ES-I3 (cell line): ENCODE measurements at regions not wholly inside any gene's neighbourhood (a gene's known extent, or its start where the extent isn't known, plus 50 kb on each side); places are given as distances from the start of the nearest gene placed in this dataset.

ENCODE experiments used
- H3K36me3 ChIP-seq: 2 replicates; pipeline ENCODE4 v1.6.1; 2013; ENCODE audit warnings: mild to moderate bottlenecking, low read length, control low read depth, moderate library complexity; ENCODE audit not compliant: insufficient read depth
- H3K4me1 ChIP-seq: 2 replicates; pipeline ENCODE4 v1.6.1; 2013; ENCODE audit warnings: mild to moderate bottlenecking, control low read depth, low read length; ENCODE audit not compliant: insufficient read depth
- H3K9ac ChIP-seq: 2 replicates; pipeline ENCODE4 v1.6.1; 2013; ENCODE audit warnings: low read depth, mild to moderate bottlenecking, low read length, moderate library complexity
- H3K9me3 ChIP-seq: 2 replicates; pipeline ENCODE4 v1.6.1; 2013; ENCODE audit warnings: mild to moderate bottlenecking, low read length, moderate library complexity; ENCODE audit not compliant: control insufficient read depth, insufficient read depth

DNA sequence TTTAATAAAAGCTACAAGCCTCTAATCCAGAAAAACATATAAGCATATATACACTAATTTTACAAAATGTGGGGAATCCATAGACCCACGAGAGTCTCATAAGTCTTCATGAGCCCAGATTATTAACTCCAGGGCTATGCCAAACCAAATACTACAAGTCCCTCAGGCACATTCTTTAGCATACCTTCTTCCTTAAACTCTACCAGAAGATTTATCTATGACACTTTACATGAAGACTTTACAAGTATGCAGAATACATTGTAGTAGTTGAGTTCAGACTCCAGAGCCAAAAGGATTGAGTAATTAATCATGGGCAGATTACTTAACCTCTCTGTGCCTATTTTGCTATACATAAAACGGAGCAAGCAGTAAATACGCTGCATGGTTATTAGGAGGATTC is 793.7 kb upstream of the ADGRL2 start:
- Histone ChIP-seq H3K4me1 (no peaks in the 10 kb centered on the region), H3K9me3 (no peaks in the 10 kb centered on the region), H3K9ac (no peak overlapping the region), H3K36me3 (no peaks in the 10 kb centered on the region)

DNA sequence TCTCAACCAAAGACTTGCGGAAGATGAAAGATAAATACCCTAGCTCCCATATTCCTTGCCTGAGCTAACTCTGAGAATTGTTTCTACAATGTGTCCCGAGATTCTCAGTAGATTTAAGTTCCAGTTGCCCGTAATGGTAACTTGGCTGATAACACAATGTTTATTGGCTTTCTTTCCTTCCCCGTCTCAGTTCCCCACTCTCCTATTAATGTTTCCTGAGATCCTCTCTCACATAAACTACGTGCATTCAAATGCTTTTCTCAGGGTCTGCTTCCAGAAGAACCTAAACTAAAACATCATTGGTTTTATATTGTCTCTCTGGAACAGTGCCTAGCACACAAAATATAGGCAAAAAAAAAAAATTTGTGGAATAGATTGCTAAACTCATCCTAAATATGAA is 794.2 kb upstream of the ADGRL2 start:
- H3K36me3 ChIP-seq: no peaks in the 10 kb centered on the region
- no peak overlapping the region for H3K9ac ChIP-seq
- peaks cover under 1% of the 10 kb centered on the region; the same call in 1 of the 2 replicates for H3K9me3 ChIP-seq
- no peaks in the 10 kb centered on the region for H3K4me1 ChIP-seq

DNA sequence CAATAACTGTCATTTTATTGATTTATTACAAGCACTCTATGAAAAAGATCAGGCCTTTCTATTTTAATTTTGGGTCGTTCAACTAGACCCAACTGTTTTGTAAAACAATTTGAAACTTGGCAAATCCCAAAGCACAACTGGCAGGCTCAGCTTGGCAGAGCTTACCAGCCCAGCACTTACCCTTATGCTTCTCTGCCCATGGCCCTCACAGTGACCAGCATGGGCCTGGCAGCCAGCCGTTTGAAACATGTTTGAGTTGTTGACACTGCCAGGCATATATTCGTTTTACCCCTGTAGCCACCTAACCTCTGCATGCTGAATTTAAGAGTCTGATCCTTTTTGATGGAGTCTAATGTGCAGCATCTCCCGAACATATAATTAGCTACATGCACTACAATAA is 796.7 kb upstream of the ADGRL2 start:
- peaks cover 8% of the 10 kb centered on the region; the same call in 1 of the 2 replicates for H3K9me3 ChIP-seq
- no peak overlapping the region for H3K9ac ChIP-seq
- H3K4me1 ChIP-seq: no peaks in the 10 kb centered on the region
- no peaks in the 10 kb centered on the region for H3K36me3 ChIP-seq

DNA sequence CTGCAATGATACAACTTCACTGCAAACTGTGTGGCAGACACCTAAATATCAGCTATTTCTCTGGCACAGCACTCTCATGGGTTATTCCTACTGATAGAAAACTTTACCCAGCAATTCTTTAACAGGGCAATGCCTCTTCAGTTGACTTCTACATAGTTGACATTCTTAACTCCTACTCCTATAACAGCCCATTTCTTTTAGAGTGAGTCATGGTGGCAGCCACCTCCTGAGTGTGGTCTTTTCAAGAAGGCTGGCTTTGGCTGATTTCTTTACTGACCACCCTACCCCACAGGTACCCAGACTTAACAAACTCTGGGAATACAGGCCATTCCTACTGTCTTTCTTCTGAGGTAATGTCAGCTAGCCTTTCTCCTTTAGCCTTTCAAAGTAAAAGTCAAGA is 805.8 kb upstream of the ADGRL2 start:
- H3K9me3 ChIP-seq: no peaks in the 10 kb centered on the region
- H3K4me1 ChIP-seq: peaks cover 14% of the 10 kb centered on the region
- no peaks in the 10 kb centered on the region for H3K36me3 ChIP-seq
- no peak overlapping the region for H3K9ac ChIP-seq

DNA sequence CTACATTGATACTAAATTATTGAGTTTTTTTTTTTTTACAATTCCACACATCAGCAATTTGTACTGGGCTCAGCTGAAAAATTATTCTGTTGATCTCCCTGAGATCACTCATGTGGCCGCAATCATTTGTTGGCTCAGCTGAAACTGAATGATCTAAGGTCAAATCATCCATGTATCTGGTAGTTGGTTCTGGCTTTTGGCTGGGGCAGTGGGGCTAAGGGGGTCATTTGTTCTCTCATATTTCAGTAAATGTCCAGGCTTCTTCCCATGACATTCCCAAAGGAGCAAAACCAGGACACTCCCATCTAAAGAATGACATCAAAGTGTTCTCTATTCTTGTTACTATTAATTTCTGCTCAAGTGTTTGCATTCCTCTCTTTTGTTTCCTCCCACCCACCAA is 806.7 kb upstream of the ADGRL2 start:
- peaks cover 16% of the 10 kb centered on the region for H3K4me1 ChIP-seq
- H3K9ac ChIP-seq: no peak overlapping the region
- no peaks in the 10 kb centered on the region for H3K36me3 ChIP-seq
- H3K9me3 ChIP-seq: no peaks in the 10 kb centered on the region

DNA sequence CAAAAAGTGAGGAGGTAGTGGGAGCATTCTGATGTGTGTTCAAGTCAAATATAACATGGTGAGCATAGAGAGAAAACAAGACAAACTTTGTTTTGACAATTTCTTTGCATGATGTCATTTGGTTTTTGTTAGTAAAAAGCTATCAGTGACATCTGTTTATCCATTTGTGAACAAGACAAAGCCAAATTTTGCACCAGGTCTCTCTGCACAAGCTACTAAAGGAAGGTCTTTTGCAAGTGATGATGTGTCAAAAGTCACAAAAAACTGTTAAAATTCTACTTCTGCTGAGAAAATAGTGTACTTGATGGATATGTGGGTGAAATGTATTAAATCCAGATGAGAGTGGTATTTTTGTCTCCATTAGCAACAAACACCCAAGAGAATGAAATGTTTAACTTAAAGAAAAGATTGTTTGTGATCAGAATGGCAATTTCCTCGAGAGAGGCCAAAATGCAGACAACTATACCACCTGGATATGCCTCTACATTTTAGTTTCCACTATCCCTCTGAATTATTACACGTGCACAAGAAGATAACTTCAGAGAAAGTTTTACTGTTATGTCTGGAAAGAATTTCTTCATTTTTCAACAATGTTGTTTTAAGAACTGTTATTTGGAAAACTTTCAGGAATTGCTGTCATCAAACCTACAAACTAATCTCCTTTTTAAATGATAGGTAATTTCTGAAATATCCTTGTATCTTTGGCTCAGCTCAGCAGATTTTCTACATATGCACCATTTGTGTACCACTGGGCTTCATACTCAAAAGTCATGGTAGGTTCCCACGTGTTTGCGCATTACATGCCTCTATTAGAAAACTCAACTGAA is 807.4 kb upstream of the ADGRL2 start:
- Histone ChIP-seq H3K9ac (no peak overlapping the region), H3K4me1 (peaks cover 19% of the 10 kb centered on the region), H3K36me3 (no peaks in the 10 kb centered on the region), H3K9me3 (no peaks in the 10 kb centered on the region)

DNA sequence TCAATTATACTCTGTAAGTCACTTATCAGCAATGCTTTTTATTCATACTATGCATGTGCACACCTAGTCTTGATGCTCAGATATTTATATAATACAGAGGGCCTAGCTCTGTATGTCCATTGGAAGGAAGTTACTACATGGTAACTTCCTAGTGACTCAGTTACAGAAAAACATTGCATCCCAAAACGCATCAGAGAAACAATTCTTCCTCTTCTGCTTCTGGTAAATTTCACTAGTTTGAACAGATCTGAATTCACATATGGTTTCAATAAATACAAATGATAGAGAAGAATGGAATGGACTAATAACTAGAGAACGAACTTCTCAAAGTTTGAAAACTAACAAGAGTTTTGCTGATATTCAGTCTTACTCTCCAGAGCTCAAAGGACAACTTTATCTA is 811.3 kb upstream of the ADGRL2 start:
- Histone ChIP-seq H3K36me3 (no peaks in the 10 kb centered on the region), H3K9ac (no peak overlapping the region), H3K9me3 (no peaks in the 10 kb centered on the region), H3K4me1 (0 out of 2 replicates have a peak, but pooled peaks cover 8% of the 10 kb centered on the region)

DNA sequence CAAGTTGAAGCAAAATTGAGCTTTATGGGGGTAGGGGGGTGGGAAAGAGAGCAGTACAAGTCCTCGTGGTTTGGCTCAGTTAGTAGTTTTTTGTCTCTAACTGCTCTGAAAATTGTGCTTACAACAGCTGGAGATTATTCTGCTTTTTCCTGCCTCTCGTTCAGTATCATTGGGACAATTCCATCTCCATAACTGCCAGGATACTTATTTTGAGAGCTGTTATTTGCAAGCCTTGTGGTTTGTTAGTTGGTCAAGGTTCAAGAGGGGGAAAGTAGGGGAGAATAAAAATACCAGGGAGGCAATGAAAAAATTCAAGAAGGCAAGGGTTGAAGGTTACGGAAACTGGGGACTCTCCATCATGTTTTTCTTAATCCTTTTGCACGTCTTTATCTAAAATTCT is 811.8 kb upstream of the ADGRL2 start:
- Histone ChIP-seq H3K9me3 (no peaks in the 10 kb centered on the region), H3K36me3 (no peaks in the 10 kb centered on the region), H3K4me1 (0 out of 2 replicates have a peak, but pooled peaks cover 8% of the 10 kb centered on the region), H3K9ac (no peak overlapping the region)

DNA sequence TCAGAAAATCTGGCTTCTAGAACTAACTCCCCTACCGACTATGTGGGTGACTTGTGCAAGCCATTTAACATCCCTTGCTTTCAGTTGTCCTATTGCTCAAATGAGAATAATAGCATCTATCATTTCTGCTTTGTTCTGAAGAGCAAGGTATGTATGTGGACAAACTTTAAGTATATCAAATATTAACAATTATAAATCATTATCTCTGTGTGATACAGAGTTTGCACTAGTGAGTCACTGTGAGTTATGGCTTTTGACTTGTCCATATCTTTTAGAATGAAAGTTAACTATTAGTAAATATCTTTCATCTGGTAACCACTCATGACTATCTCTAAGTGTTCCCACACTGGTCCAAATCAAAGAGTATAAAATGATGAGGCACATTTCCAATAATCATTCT is 812.9 kb upstream of the ADGRL2 start:
- Histone ChIP-seq H3K36me3 (no peaks in the 10 kb centered on the region), H3K9ac (no peak overlapping the region), H3K4me1 (peaks cover 11% of the 10 kb centered on the region; the same call in 1 of the 2 replicates), H3K9me3 (no peaks in the 10 kb centered on the region)

DNA sequence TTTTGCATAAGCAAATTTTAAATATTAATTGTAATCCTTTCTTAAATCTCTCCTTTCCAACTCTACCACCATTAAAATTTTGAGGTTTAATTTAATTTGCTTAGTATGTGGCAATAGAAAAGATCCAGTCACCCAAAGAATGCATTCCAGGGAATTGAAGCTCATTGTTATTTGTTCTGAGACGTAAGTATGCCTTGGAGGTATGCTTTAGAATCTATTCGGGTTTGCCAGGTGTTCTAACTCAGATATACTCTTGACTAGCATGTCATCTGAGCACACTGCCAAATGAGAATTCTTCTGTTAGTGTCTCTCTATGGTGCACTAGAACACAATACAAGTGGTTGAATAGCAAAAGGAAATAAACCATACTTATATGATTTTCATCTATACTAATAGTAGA is 813.6 kb upstream of the ADGRL2 start:
- Histone ChIP-seq H3K9ac (no peak overlapping the region), H3K36me3 (no peaks in the 10 kb centered on the region), H3K4me1 (peaks cover 9% of the 10 kb centered on the region; the same call in 1 of the 2 replicates), H3K9me3 (no peaks in the 10 kb centered on the region)

DNA sequence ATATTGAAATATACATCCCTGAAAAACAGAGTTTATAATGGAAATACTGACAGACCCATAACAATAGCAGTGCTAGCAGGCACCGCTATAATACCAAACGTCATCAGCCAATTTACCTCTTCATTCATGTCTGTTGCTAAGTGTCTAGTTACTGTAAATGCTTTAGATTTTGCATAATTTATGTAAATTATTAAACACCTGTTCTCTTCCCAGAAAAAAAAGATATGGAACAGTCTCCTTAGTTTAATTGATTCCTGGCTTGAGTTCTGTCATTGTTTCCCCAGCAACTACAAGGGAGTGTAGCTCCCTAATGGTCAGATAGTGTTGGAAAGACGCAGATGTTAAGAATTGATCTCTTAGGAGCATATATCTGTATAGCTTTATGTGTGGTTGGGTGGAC is 817.9 kb upstream of the ADGRL2 start:
- H3K4me1 ChIP-seq: peaks cover 5% of the 10 kb centered on the region; the same call in 1 of the 2 replicates

DNA sequence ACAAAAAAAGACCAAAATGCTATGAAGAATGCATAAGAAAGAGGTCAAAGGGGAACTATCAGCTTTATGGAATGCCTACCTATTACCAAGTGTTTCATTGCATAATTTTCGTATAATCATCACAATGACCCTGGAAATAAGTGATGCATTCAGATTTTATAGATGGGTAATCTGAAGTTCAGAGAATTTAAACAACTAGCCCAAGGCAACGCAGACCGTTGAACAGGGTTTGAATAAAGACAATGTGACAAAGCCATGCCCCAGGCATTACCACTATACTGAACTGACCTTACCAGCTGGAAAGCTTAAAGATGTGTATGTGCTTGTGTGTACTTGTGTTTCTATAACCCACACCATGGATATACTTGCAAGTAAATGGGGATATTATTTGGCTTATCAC is 827.6 kb upstream of the ADGRL2 start:
- H3K4me1 ChIP-seq: no peaks in the 10 kb centered on the region
- no peaks in the 10 kb centered on the region for H3K36me3 ChIP-seq
- peaks cover 1% of the 10 kb centered on the region; the same call in 1 of the 2 replicates for H3K9me3 ChIP-seq
- no peak overlapping the region for H3K9ac ChIP-seq

More for the DNA sequence above, 817.9 kb upstream of the ADGRL2 start:
- no peaks in the 10 kb centered on the region for H3K36me3 ChIP-seq
- no peak overlapping the region for H3K9ac ChIP-seq
- peaks cover 3% of the 10 kb centered on the region; the same call in 1 of the 2 replicates for H3K9me3 ChIP-seq

DNA sequence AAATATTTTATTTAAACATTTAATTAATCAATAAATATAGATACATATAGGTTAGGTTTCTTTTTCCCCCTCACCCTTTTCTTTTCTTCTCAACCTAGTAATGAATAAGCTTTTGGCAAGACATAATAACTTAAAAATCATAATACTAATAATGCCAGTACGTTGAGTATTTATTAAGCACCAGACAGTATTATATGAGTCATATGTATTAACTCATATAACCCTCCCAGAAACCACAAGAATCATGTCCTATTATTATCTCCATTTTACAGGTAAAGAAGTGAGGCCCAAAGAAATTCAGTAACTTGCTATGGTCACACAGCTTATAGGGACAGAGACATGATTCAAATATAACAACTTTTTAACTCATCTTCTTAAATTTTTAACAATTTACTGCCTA is 834.5 kb upstream of the ADGRL2 start:
- H3K9ac ChIP-seq: no peak overlapping the region

DNA sequence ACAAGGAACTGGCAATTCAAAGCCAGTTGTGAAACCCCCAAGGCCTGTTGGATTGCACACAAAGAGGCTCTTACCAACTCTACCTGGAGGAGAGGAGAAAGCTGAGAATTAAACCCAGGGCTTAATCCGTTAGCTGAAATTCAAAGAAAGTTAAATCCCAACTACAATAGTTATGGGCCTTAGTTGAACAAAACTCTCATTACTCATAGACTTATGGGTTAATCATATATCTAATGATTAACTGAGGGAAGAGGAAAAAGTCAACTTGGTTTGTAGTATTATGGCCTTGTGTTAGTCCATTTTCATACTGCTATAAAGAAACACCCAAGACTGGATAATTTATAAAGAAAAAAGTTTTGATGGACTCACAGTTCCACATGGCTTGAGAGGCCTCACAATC is 838.2 kb upstream of the ADGRL2 start:
- H3K36me3 ChIP-seq: no peaks in the 10 kb centered on the region
- no peaks in the 10 kb centered on the region for H3K9me3 ChIP-seq
- H3K9ac ChIP-seq: no peak overlapping the region
- H3K4me1 ChIP-seq: no peaks in the 10 kb centered on the region

More for the DNA sequence above, 834.5 kb upstream of the ADGRL2 start:
- no peaks in the 10 kb centered on the region for H3K4me1 ChIP-seq
- no peaks in the 10 kb centered on the region for H3K9me3 ChIP-seq
- no peaks in the 10 kb centered on the region for H3K36me3 ChIP-seq

DNA sequence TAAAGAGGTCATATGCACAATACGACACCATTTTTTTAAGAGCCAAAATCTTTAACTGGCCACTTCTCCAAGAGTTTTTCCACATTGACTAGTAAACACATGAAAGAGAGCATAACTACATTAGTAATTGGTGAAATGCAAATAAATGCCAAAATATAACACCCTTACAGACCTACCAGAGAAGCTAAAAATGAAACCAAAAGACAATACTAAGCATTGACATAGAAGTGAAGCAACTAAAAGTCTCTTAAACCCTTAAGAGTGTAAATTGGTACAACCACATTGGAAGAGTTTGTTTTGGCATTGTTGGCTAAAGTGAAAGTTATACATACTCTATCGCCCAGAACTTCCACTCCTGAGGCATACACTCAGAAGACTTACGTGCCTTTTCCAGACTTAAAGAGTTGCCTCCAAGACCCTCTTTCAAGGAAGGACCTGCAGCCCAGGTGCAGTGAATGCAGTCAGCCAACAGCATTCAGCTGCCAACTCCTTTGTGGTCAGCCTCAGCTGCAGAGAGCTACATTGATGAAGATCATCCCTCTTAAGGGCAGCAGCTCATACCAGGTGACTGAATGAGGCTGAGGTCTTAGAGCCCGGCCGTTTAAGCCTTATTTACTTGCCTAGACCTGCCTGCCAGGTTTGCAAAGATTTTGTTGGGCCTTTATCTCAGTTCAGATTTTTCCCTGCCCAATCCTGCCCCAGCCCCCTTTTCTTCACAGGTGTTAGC is 839.1 kb upstream of the ADGRL2 start:
- no peak overlapping the region for H3K9ac ChIP-seq
- no peaks in the 10 kb centered on the region for H3K36me3 ChIP-seq
- H3K4me1 ChIP-seq: no peaks in the 10 kb centered on the region
- no peaks in the 10 kb centered on the region for H3K9me3 ChIP-seq
